ENCODE measurements at regions not wholly inside any gene's neighbourhood (a gene's known extent, or its start where the extent isn't known, plus 50 kb on each side); places are given as distances from the start of the nearest gene placed in this dataset.

GRCh38 chr2:207427986-207428385, 101.8 kb upstream of the CREB1 start:
- Histone ChIP-seq H3K36me3 (ENCODE audit: control insufficient read depth in 1 of 2, insufficient read depth in 2 of 2, low read length in 2 of 2) (no peaks in the 10 kb centered on the region), H3K4me3 (replicated peaks in 1 of 2; ENCODE audit: low read depth in 1 of 2, low read length in 2 of 2) (no peak overlapping the region), H3K9me2 (ENCODE audit: insufficient read depth) (no peaks in the 10 kb centered on the region), H3K4me1 (ENCODE audit: control insufficient read depth in 1 of 2, insufficient read depth in 2 of 2, low read length in 2 of 2) (no peaks in the 10 kb centered on the region), H3K27me3 (ENCODE audit: insufficient read depth, low read length) (no peaks in the 10 kb centered on the region), H3K4me2 (ENCODE audit: low read length) (no peak overlapping the region), H3K9me3 (ENCODE audit: control insufficient read depth in 1 of 2, insufficient read depth in 1 of 2, low read depth in 1 of 2, low read length in 2 of 2) (no peaks in the 10 kb centered on the region), H2AFZ (ENCODE audit: low read depth, low read length, poor library complexity, severe bottlenecking) (no peak overlapping the region), H4K20me1 (ENCODE audit: insufficient read depth) (no peaks in the 10 kb centered on the region), H3K79me2 (ENCODE audit: insufficient read depth, low read length) (no peaks in the 10 kb centered on the region), H3K27ac (ENCODE audit: low read depth, low read length) (no peak overlapping the region), H3K9ac (ENCODE audit: low read length) (no peak overlapping the region)
- TF ChIP-seq SIN3A (IDR thresholded peaks at IDR 0.05; ENCODE audit: low read depth), result no peak
- no peak for TF ChIP-seq POLR2A (IDR thresholded peaks at IDR 0.05; ENCODE audit: borderline replicate concordance, extremely low read depth, insufficient read depth, insufficient read length)
- TF ChIP-seq, protein P1, sequence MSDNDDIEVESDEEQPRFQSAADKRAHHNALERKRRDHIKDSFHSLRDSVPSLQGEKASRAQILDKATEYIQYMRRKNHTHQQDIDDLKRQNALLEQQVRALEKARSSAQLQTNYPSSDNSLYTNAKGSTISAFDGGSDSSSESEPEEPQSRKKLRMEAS (IDR thresholded peaks at IDR 0.05), result no peak
- no peak for TF ChIP-seq POLR2AphosphoS5 (IDR thresholded peaks at IDR 0.05; ENCODE audit: low read depth, low read length)
- TF ChIP-seq RAD21 (IDR thresholded peaks at IDR 0.05; ENCODE audit: low read depth), result no peak
- no peak for TF ChIP-seq JUND (IDR thresholded peaks at IDR 0.05)
- no peak for TF ChIP-seq EZH2phosphoT487 (IDR thresholded peaks at IDR 0.05; ENCODE audit: borderline replicate concordance)
- no peak for TF ChIP-seq ZNF274 (IDR thresholded peaks at IDR 0.05; ENCODE audit: low read depth, low read length)
- no peak for TF ChIP-seq SRF (IDR thresholded peaks at IDR 0.05; ENCODE audit: low read depth)
- TF ChIP-seq EGR1 (IDR thresholded peaks at IDR 0.05; ENCODE audit: low read depth), result no peak
- no peak for TF ChIP-seq CBX3 (IDR thresholded peaks at IDR 0.05; ENCODE audit: low read depth)
- TF ChIP-seq ZFX (IDR thresholded peaks at IDR 0.05), result no peak
- TF ChIP-seq CEBPB (IDR thresholded peaks at IDR 0.05; ENCODE audit: low read depth), result no peak
- no peak for TF ChIP-seq CTCF (IDR thresholded peaks at IDR 0.05 in 2 of 3, conservative IDR thresholded peaks at IDR 0.05 in 1 of 3; ENCODE audit: borderline replicate concordance in 1 of 3, insufficient read depth in 1 of 3, low read depth in 2 of 3, low read length in 2 of 3)
- TF ChIP-seq YY1 (IDR thresholded peaks at IDR 0.05; ENCODE audit: extremely low read depth, insufficient replicate concordance, low read depth, low read length), result no peak
- TF ChIP-seq, protein P2, sequence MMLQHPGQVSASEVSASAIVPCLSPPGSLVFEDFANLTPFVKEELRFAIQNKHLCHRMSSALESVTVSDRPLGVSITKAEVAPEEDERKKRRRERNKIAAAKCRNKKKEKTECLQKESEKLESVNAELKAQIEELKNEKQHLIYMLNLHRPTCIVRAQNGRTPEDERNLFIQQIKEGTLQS (IDR thresholded peaks at IDR 0.05), result no peak
- TF ChIP-seq, protein P3, sequence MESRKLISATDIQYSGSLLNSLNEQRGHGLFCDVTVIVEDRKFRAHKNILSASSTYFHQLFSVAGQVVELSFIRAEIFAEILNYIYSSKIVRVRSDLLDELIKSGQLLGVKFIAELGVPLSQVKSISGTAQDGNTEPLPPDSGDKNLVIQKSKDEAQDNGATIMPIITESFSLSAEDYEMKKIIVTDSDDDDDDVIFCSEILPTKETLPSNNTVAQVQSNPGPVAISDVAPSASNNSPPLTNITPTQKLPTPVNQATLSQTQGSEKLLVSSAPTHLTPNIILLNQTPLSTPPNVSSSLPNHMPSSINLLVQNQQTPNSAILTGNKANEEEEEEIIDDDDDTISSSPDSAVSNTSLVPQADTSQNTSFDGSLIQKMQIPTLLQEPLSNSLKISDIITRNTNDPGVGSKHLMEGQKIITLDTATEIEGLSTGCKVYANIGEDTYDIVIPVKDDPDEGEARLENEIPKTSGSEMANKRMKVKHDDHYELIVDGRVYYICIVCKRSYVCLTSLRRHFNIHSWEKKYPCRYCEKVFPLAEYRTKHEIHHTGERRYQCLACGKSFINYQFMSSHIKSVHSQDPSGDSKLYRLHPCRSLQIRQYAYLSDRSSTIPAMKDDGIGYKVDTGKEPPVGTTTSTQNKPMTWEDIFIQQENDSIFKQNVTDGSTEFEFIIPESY (IDR thresholded peaks at IDR 0.05; ENCODE audit: extremely low read depth, insufficient replicate concordance, low read length), result no peak
- TF ChIP-seq TCF7L2 (IDR thresholded peaks at IDR 0.05; ENCODE audit: borderline replicate concordance, extremely low read depth, insufficient read depth, insufficient read length), result no peak
- TF ChIP-seq EZH2 (IDR thresholded peaks at IDR 0.05), result no peak
- TF ChIP-seq REST (IDR thresholded peaks at IDR 0.05; ENCODE audit: low read depth), result no peak
- ChIA-PET POLR2A (no interaction called here), CTCF (no interaction called here), RAD21 (ENCODE audit: low non-redundant PET in 1 of 2, low total read pairs in 2 of 2, uncharacterized antibody in 2 of 2, unreplicated experiment in 2 of 2) (no interaction called here)
- DNase-seq (ENCODE audit: low read depth, low spot score) (no peak), ATAC-seq (no peak)
- intact Hi-C loops (cut with micrococcal nuclease), result no loop called here
- BruUV-seq (replicated peaks), result no TSS peak
